ENCODE measurements at regions not wholly inside any gene's neighbourhood (a gene's known extent, or its start where the extent isn't known, plus 50 kb on each side); places are given as distances from the start of the nearest gene placed in this dataset.
"Not testable (repeated sequence)": the region's sequence is repeated elsewhere in the genome, so short reads cannot be mapped to it uniquely, and the experiment has no call there.

GRCh38 chr12:87427770-87428169 lies 601.4 kb downstream of the C12orf50 start:
- no peaks in the 10 kb centered on the region for H3K36me3 ChIP-seq (ENCODE audit: control insufficient read depth, insufficient read depth, low read length)
- no peak overlapping the region for H3K9ac ChIP-seq (ENCODE audit: low read length)
- H3K4me1 ChIP-seq (ENCODE audit: control insufficient read depth, insufficient read depth, low read length) = no peaks in the 10 kb centered on the region
- H3K4me3 ChIP-seq (ENCODE audit: low read depth, low read length) = no peak overlapping the region
- H3K27ac ChIP-seq (ENCODE audit: low read depth, low read length) = no peak overlapping the region
- no peaks in the 10 kb centered on the region for H3K27me3 ChIP-seq (ENCODE audit: control insufficient read depth, insufficient read depth, low read length)
- peaks cover 18% of the 10 kb centered on the region for H3K9me3 ChIP-seq (ENCODE audit: control insufficient read depth, insufficient read depth, low read depth, low read length)

GRCh38 chr12:87425942-87426554 lies 603.2 kb downstream of the C12orf50 start:
- peaks cover 22% of the 10 kb centered on the region for H3K9me3 ChIP-seq (ENCODE audit: control insufficient read depth, insufficient read depth, low read depth, low read length)

GRCh38 chr12:87421233-87421632 lies 608.0 kb downstream of the C12orf50 start:
- H3K27me3 ChIP-seq (ENCODE audit: control insufficient read depth, insufficient read depth, low read length); H3K4me3 ChIP-seq (ENCODE audit: low read depth, low read length); H3K9ac ChIP-seq (ENCODE audit: low read length); H3K4me1 ChIP-seq (ENCODE audit: control insufficient read depth, insufficient read depth, low read length); H3K27ac ChIP-seq (ENCODE audit: low read depth, low read length); H3K36me3 ChIP-seq (ENCODE audit: control insufficient read depth, insufficient read depth, low read length): not testable (repeated sequence)
- peaks cover 16% of the 10 kb centered on the region for H3K9me3 ChIP-seq (ENCODE audit: control insufficient read depth, insufficient read depth, low read depth, low read length)

More at GRCh38 chr12:87425942-87426554, 603.2 kb downstream of the C12orf50 start:
- Histone ChIP-seq H3K4me3 (ENCODE audit: low read depth, low read length) (no peak overlapping the region), H3K27me3 (ENCODE audit: control insufficient read depth, insufficient read depth, low read length) (no peaks in the 10 kb centered on the region), H3K27ac (ENCODE audit: low read depth, low read length) (no peak overlapping the region), H3K9ac (ENCODE audit: low read length) (no peak overlapping the region), H3K36me3 (ENCODE audit: control insufficient read depth, insufficient read depth, low read length) (no peaks in the 10 kb centered on the region), H3K4me1 (ENCODE audit: control insufficient read depth, insufficient read depth, low read length) (no peaks in the 10 kb centered on the region)

GRCh38 chr12:87413784-87414183 lies 615.4 kb downstream of the C12orf50 start:
- Histone ChIP-seq H3K9ac (ENCODE audit: low read length) (no peak overlapping the region), H3K4me1 (ENCODE audit: control insufficient read depth, insufficient read depth, low read length) (no peaks in the 10 kb centered on the region), H3K4me3 (ENCODE audit: low read depth, low read length) (no peak overlapping the region), H3K9me3 (ENCODE audit: control insufficient read depth, insufficient read depth, low read depth, low read length) (peaks cover 2% of the 10 kb centered on the region), H3K27ac (ENCODE audit: low read depth, low read length) (no peak overlapping the region), H3K27me3 (ENCODE audit: control insufficient read depth, insufficient read depth, low read length) (no peaks in the 10 kb centered on the region), H3K36me3 (ENCODE audit: control insufficient read depth, insufficient read depth, low read length) (no peaks in the 10 kb centered on the region)

GRCh38 chr12:87406926-87407325 lies 622.3 kb downstream of the C12orf50 start:
- Histone ChIP-seq H3K27me3 (ENCODE audit: control insufficient read depth, insufficient read depth, low read length) (no peaks in the 10 kb centered on the region), H3K27ac (ENCODE audit: low read depth, low read length) (no peak overlapping the region), H3K4me3 (ENCODE audit: low read depth, low read length) (no peak overlapping the region), H3K9me3 (ENCODE audit: control insufficient read depth, insufficient read depth, low read depth, low read length) (peaks cover 2% of the 10 kb centered on the region), H3K36me3 (ENCODE audit: control insufficient read depth, insufficient read depth, low read length) (no peaks in the 10 kb centered on the region), H3K9ac (ENCODE audit: low read length) (no peak overlapping the region), H3K4me1 (ENCODE audit: control insufficient read depth, insufficient read depth, low read length) (no peaks in the 10 kb centered on the region)

GRCh38 chr12:87405918-87406317 lies 623.3 kb downstream of the C12orf50 start:
- no peak overlapping the region for H3K27ac ChIP-seq (ENCODE audit: low read depth, low read length)
- no peak overlapping the region for H3K9ac ChIP-seq (ENCODE audit: low read length)
- H3K4me3 ChIP-seq (ENCODE audit: low read depth, low read length) = no peak overlapping the region
- H3K4me1 ChIP-seq (ENCODE audit: control insufficient read depth, insufficient read depth, low read length) = no peaks in the 10 kb centered on the region
- H3K36me3 ChIP-seq (ENCODE audit: control insufficient read depth, insufficient read depth, low read length) = no peaks in the 10 kb centered on the region
- peaks cover 2% of the 10 kb centered on the region for H3K9me3 ChIP-seq (ENCODE audit: control insufficient read depth, insufficient read depth, low read depth, low read length)
- no peaks in the 10 kb centered on the region for H3K27me3 ChIP-seq (ENCODE audit: control insufficient read depth, insufficient read depth, low read length)

GRCh38 chr12:87394168-87394567 lies 635.0 kb downstream of the C12orf50 start:
- H3K27ac ChIP-seq (ENCODE audit: low read depth, low read length); H3K9ac ChIP-seq (ENCODE audit: low read length); H3K27me3 ChIP-seq (ENCODE audit: control insufficient read depth, insufficient read depth, low read length); H3K36me3 ChIP-seq (ENCODE audit: control insufficient read depth, insufficient read depth, low read length); H3K4me1 ChIP-seq (ENCODE audit: control insufficient read depth, insufficient read depth, low read length); H3K4me3 ChIP-seq (ENCODE audit: low read depth, low read length): not testable (repeated sequence)
- H3K9me3 ChIP-seq (ENCODE audit: control insufficient read depth, insufficient read depth, low read depth, low read length) = peaks cover 22% of the 10 kb centered on the region

GRCh38 chr12:87388376-87388775 lies 640.8 kb downstream of the C12orf50 start:
- Histone ChIP-seq H3K9ac (ENCODE audit: low read length) (no peak overlapping the region), H3K4me1 (ENCODE audit: control insufficient read depth, insufficient read depth, low read length) (peaks cover 12% of the 10 kb centered on the region), H3K27ac (ENCODE audit: low read depth, low read length) (no peak overlapping the region), H3K36me3 (ENCODE audit: control insufficient read depth, insufficient read depth, low read length) (no peaks in the 10 kb centered on the region), H3K9me3 (ENCODE audit: control insufficient read depth, insufficient read depth, low read depth, low read length) (peaks cover 8% of the 10 kb centered on the region), H3K27me3 (ENCODE audit: control insufficient read depth, insufficient read depth, low read length) (no peaks in the 10 kb centered on the region), H3K4me3 (ENCODE audit: low read depth, low read length) (no peak overlapping the region)

- Histone ChIP-seq H3K36me3 (ENCODE audit: control insufficient read depth, insufficient read depth, low read length) (no peaks in the 10 kb centered on the region), H3K27ac (ENCODE audit: low read depth, low read length) (no peak overlapping the region), H3K4me3 (ENCODE audit: low read depth, low read length) (no peak overlapping the region), H3K4me1 (ENCODE audit: control insufficient read depth, insufficient read depth, low read length) (peaks cover 19% of the 10 kb centered on the region), H3K27me3 (ENCODE audit: control insufficient read depth, insufficient read depth, low read length) (no peaks in the 10 kb centered on the region), H3K9ac (ENCODE audit: low read length) (no peak overlapping the region), H3K9me3 (ENCODE audit: control insufficient read depth, insufficient read depth, low read depth, low read length) (no peaks in the 10 kb centered on the region)
Observed at GRCh38 chr12:87385322-87385721, 643.9 kb downstream of the C12orf50 start.

- Histone ChIP-seq H3K9me3 (ENCODE audit: control insufficient read depth, insufficient read depth, low read depth, low read length) (no peaks in the 10 kb centered on the region), H3K4me3 (ENCODE audit: low read depth, low read length) (no peak overlapping the region)
Observed at GRCh38 chr12:87384226-87384625, 645.0 kb downstream of the C12orf50 start.

GRCh38 chr12:87383680-87384079 lies 645.5 kb downstream of the C12orf50 start:
- no peaks in the 10 kb centered on the region for H3K36me3 ChIP-seq (ENCODE audit: control insufficient read depth, insufficient read depth, low read length)

More at GRCh38 chr12:87384226-87384625, 645.0 kb downstream of the C12orf50 start:
- peaks cover 19% of the 10 kb centered on the region for H3K4me1 ChIP-seq (ENCODE audit: control insufficient read depth, insufficient read depth, low read length)
- H3K27me3 ChIP-seq (ENCODE audit: control insufficient read depth, insufficient read depth, low read length) = no peaks in the 10 kb centered on the region
- no peak overlapping the region for H3K27ac ChIP-seq (ENCODE audit: low read depth, low read length)
- H3K36me3 ChIP-seq (ENCODE audit: control insufficient read depth, insufficient read depth, low read length) = no peaks in the 10 kb centered on the region
- H3K9ac ChIP-seq (ENCODE audit: low read length) = no peak overlapping the region

More at GRCh38 chr12:87383680-87384079, 645.5 kb downstream of the C12orf50 start:
- Histone ChIP-seq H3K4me1 (ENCODE audit: control insufficient read depth, insufficient read depth, low read length) (peaks cover 19% of the 10 kb centered on the region), H3K9me3 (ENCODE audit: control insufficient read depth, insufficient read depth, low read depth, low read length) (no peaks in the 10 kb centered on the region), H3K27me3 (ENCODE audit: control insufficient read depth, insufficient read depth, low read length) (no peaks in the 10 kb centered on the region), H3K27ac (ENCODE audit: low read depth, low read length) (no peak overlapping the region), H3K4me3 (ENCODE audit: low read depth, low read length) (no peak overlapping the region), H3K9ac (ENCODE audit: low read length) (no peak overlapping the region)

All from HUES6 (cell line).